GM23248 (cell line): ENCODE measurements at regions not wholly inside any gene's neighbourhood (a gene's known extent, or its start where the extent isn't known, plus 50 kb on each side); places are given as distances from the start of the nearest gene placed in this dataset.

Experiments used
- EZH2 ChIP-seq: fragments of 200-600 bp; sonication (generic); IDR thresholded peaks from 2 replicates; pipeline ENCODE4 v1.6.1; 2018; ENCODE audit warnings: antibody characterized with exemption, mild to moderate bottlenecking; ENCODE audit not compliant: insufficient read depth, poor library complexity, severe bottlenecking
- EZH2phosphoT487 ChIP-seq: fragments of 200-600 bp; sonication (generic); IDR thresholded peaks from 2 replicates; pipeline ENCODE4 v1.6.1; 2018; ENCODE audit warnings: antibody characterized with exemption, moderate library complexity, mild to moderate bottlenecking, low read depth; ENCODE audit not compliant: insufficient read depth

- TF ChIP-seq EZH2phosphoT487: no peak
- no peak for TF ChIP-seq EZH2
These were observed 243.2 kb downstream of the OGFRL1 start for GRCh38 chr6:71531841-71532240.
